ENCODE measurements at regions not wholly inside any gene's neighbourhood (a gene's known extent, or its start where the extent isn't known, plus 50 kb on each side); places are given as distances from the start of the nearest gene placed in this dataset.

- no peak for TF ChIP-seq CTCF (IDR thresholded peaks at IDR 0.05; ENCODE audit: low read depth, low read length)
Observed at GRCh38 chr2:217026161-217026560, 166.3 kb upstream of the TNP1 start.

GRCh38 chr2:217023611-217024010 lies 163.7 kb upstream of the TNP1 start:
- no peak for TF ChIP-seq CTCF (IDR thresholded peaks at IDR 0.05; ENCODE audit: low read depth, low read length)
- no peak overlapping the region for H3K4me3 ChIP-seq (ENCODE audit: low read depth, low read length)

More at GRCh38 chr2:217026161-217026560, 166.3 kb upstream of the TNP1 start:
- H3K4me3 ChIP-seq (ENCODE audit: low read depth, low read length) = no peak overlapping the region

GRCh38 chr2:217017456-217018252 lies 157.8 kb upstream of the TNP1 start:
- no peak for TF ChIP-seq CTCF (IDR thresholded peaks at IDR 0.05; ENCODE audit: low read depth, low read length)
- H3K4me3 ChIP-seq (ENCODE audit: low read depth, low read length) = no peak overlapping the region

- no peak overlapping the region for H3K4me3 ChIP-seq (ENCODE audit: low read depth, low read length)
- no peak for TF ChIP-seq CTCF (IDR thresholded peaks at IDR 0.05; ENCODE audit: low read depth, low read length)
Observed at GRCh38 chr2:217016796-217017419, 157.0 kb upstream of the TNP1 start.

- H3K4me3 ChIP-seq (ENCODE audit: low read depth, low read length) = no peak overlapping the region
- no peak for TF ChIP-seq CTCF (IDR thresholded peaks at IDR 0.05; ENCODE audit: low read depth, low read length)
Observed at GRCh38 chr2:217014328-217015105, 154.7 kb upstream of the TNP1 start.

GRCh38 chr2:217013926-217014325 lies 154.1 kb upstream of the TNP1 start:
- no peak overlapping the region for H3K4me3 ChIP-seq (ENCODE audit: low read depth, low read length)
- no peak for TF ChIP-seq CTCF (IDR thresholded peaks at IDR 0.05; ENCODE audit: low read depth, low read length)

All from WI38 (cell line).